Vagina (tissue), 2 donors: ENCODE measurements at regions not wholly inside any gene's neighbourhood (a gene's known extent, or its start where the extent isn't known, plus 50 kb on each side); places are given as distances from the start of the nearest gene placed in this dataset.

Source experiments
- POLR2A ChIP-seq, 2 donors: fragments of 450-650 bp; IDR thresholded peaks; one replicate each; pipeline ENCODE4 v1.6.1; 2017; ENCODE audit warnings: antibody characterized with exemption in 2 of 2, mild to moderate bottlenecking in 2 of 2, moderate library complexity in 2 of 2
- TF ChIP-seq, protein P1 (sequence below), 3 experiments: fragments of 450-650 bp in 2 of 3; fragments of 200-600 bp in 1 of 3; sonication (generic) in 1 of 3; IDR thresholded peaks; one replicate each; pipeline ENCODE4 v1.5.1; 2017 to 2019; ENCODE audit warnings: antibody characterized with exemption in 3 of 3, mild to moderate bottlenecking in 2 of 3, moderate library complexity in 2 of 3

DNA sequence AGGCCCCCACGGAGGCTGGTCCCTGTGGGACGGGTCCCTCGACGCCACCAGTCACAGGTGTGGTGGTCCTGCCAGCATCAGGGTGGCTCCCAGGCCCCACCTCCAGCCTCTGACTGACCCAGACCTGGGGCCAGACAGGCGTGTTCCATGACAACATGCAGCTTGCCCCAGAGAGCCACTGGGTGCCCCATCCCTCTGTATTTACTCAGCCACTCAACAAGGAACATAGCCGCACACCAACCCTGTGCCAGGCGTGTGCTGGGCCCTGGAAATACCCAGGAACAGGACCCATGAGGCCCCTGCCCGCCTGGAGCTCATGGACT, 65.4 kb downstream of the MATN1 start:
- TF ChIP-seq, protein P1, sequence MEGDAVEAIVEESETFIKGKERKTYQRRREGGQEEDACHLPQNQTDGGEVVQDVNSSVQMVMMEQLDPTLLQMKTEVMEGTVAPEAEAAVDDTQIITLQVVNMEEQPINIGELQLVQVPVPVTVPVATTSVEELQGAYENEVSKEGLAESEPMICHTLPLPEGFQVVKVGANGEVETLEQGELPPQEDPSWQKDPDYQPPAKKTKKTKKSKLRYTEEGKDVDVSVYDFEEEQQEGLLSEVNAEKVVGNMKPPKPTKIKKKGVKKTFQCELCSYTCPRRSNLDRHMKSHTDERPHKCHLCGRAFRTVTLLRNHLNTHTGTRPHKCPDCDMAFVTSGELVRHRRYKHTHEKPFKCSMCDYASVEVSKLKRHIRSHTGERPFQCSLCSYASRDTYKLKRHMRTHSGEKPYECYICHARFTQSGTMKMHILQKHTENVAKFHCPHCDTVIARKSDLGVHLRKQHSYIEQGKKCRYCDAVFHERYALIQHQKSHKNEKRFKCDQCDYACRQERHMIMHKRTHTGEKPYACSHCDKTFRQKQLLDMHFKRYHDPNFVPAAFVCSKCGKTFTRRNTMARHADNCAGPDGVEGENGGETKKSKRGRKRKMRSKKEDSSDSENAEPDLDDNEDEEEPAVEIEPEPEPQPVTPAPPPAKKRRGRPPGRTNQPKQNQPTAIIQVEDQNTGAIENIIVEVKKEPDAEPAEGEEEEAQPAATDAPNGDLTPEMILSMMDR (IDR thresholded peaks at IDR 0.05), result no peak
- TF ChIP-seq POLR2A (IDR thresholded peaks at IDR 0.05), result no peak
